NCI-H2107 treated with DMSO at 0.1 percent for 48 hours (cell line): ENCODE measurements at regions not wholly inside any gene's neighbourhood (a gene's known extent, or its start where the extent isn't known, plus 50 kb on each side); places are given as distances from the start of the nearest gene placed in this dataset.

ENCODE experiments used
- DNase-seq: peaks from one replicate; lab custom pipeline; 2025; ENCODE audit not compliant: unreplicated experiment; lab: John Stamatoyannopoulos, UW

DNA sequence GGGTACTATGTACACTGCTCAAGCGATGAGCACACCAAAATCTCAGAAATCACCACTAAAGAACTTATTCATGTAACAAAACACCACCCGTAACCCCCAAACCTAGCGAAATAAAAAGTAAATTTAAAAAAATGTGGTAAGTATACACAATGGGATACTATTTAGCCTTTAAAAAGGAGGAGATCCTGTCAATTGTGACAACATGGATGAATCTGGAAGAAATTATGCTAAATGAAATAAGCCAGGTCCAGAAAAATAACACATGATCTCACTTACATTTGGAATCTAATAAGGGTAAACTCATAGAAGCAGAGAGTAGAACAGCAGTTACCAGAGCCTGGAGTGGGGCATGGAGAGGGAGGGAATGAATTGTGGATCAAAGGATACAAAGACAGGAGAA lies 98.5 kb upstream of the SPATS2L start:
- no peak for DNase-seq

DNA sequence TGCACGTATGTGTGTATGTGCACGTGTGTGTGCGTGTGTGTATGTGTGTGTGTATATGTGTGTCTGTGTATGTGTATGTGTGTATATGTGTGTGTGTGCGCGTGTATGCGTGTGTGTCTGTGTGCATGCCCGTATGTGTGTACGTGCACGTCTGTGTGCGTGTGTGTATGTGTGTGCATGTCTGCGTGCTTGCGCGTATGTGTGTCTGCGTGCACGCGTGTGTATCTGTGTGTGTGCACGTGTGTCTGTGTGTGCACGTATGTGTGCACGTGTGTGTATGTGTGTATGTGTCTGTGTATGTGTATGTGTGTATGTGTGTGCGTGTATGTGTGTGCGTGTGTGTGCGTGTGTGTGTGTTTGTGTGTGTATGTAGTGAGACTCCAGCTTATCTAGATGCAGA lies 97.5 kb upstream of the SPATS2L start:
- DNase-seq, result no peak

DNA sequence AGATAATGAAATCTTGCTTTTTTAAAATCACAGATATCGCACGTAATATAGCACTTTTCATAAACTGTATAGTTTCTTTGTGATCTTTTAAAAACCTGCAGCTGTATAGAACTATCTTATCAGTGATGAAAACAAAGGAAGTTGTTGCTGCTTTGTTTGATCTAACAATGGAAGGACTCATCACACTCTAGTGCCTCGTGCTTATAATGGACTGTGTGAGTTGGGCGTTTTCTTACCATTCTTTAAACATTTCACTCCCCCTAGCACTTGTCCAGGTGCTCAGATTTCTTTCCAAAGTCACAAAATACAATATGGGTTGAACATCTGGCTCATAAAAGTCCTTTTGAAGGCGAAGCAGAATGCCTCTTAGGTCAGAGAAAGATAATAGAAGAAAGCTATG lies 94.8 kb upstream of the SPATS2L start:
- no peak for DNase-seq

DNA sequence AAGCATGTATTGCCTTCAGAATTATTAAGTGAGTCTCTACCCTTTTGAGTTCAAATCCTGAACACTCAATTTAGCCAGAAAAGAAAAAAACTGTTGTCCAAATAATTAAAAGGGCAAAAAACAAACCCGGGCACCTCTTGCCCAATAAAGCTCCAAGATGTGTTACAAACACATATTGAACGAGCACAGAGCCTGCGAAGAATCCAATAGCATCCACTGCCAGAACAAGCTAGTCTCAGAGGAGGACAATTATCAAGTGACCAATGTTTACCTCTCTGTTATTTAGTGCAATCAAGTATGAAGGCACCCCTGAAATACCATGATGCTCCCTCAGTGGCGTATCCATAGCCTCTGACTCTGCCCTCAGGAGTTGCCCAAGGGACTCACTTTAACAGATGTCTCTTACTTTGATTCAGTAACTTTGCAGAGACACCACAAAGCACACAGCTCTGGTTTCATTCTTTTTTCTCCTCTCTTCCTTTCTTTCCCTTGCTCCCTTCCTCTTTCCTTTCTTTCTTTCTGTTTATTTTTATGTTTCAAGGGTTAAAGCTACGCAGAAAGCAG lies 93.5 kb upstream of the SPATS2L start:
- no peak for DNase-seq

DNA sequence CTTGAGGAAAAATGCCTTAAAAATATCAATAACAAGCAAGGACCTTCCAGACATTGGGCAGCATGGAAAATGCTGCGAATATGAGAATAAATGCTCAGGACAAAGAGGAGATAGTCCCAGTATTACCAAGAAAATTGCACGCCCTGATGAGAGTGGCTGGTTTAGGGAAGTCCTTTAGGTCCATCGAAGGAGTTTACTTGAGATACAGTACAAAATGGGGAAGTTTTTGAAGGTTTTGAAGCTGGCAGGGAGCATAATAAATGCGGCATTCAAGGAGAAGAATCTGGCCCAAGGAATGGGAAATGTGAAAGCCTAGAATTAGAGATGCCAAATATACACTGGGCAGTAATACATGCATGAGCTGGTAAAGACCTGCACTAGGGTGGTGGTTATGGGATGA lies 90.2 kb upstream of the SPATS2L start:
- no peak for DNase-seq

DNA sequence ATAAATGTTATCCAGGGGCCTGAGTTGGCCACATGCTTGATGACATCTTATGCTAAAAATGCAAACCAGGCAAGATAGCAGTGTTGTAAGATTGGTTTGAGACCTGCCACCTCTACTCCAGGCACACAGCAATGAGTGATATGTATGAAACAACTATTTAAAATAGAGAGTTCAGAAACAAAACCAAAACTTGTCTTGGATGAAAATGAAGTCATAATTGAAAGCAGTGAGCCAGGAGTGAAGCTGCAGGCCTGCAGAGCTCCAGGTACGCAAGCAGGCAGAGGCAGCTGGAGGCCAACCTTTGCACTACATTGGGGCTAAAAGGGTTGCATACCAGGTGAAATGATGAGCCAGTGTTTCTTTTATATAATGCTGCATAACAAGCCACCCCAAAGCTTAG lies 89.2 kb upstream of the SPATS2L start:
- DNase-seq, result no peak

DNA sequence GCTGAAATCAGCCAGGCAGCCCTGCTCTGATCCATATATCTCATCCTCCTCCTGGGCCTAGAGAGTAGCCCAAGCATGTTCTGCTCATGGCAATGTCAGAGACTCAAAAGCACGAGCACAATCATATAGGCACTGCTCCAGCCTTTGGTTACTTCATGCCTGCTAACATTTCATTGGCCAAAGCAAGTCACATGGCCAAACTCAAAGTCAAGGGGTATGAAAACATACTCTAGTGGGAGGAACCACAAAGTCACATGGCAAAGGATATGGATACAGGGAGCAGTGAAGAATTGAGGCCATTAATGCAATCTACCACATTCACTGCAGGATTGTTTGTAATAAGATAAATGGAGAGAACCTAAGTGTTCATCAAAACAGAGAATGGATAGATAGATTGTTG lies 87.8 kb upstream of the SPATS2L start:
- DNase-seq, result no peak

DNA sequence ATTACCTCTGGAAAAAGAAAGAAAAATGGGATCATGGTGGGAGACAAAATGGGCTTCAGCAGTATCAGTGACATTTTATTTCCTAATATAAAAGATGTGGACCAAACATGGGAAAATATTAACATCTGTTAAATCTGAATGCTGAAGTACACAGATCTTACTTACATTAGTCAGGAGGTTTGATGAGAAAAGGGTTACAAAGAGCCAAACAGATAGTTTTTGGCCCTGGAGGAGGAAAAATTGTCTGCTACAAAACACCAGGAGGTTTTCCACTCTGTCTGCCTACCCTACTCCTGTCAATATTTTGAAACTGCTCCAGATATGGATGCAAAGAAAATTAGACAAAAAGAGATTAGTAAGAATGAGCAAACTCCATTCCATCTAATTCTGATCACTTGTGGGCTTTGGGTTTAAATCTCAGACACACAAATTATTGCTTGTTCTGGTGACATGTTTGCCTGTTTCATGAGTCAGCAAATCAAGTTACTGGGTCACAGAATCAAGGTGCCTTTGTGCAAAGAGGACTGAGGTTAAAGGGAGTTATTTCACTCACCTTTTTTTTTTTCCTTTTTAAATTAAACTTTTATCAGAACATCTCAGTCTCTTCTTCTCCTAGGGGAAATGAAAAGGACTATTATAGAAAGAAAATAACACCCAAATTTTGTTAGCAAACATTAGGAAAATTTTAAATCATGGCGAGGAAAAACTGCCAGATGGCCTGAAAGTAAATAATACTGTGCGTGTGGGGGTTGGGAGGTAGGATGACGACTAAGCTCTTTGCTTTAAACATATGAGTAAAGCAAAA lies 87.0 kb upstream of the SPATS2L start:
- no peak for DNase-seq

DNA sequence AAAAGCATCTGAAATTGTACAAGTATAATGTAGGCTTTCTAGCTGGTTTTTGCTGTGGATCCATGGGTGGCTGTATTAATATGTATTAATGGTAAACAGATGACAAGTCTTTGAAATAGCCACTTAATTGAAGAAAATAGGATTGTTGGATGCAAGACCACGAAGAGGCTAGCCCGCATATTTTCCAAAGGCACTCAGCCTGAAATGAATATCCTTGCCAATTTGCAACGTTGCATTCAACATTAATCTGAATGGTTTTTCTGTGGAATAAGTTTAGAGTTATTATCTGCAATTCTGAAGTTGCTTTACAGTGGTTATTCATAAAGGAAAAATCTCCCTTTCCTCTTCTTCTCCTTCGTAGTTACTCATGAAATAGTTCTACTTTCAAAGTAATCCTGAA lies 86.2 kb upstream of the SPATS2L start:
- no peak for DNase-seq

DNA sequence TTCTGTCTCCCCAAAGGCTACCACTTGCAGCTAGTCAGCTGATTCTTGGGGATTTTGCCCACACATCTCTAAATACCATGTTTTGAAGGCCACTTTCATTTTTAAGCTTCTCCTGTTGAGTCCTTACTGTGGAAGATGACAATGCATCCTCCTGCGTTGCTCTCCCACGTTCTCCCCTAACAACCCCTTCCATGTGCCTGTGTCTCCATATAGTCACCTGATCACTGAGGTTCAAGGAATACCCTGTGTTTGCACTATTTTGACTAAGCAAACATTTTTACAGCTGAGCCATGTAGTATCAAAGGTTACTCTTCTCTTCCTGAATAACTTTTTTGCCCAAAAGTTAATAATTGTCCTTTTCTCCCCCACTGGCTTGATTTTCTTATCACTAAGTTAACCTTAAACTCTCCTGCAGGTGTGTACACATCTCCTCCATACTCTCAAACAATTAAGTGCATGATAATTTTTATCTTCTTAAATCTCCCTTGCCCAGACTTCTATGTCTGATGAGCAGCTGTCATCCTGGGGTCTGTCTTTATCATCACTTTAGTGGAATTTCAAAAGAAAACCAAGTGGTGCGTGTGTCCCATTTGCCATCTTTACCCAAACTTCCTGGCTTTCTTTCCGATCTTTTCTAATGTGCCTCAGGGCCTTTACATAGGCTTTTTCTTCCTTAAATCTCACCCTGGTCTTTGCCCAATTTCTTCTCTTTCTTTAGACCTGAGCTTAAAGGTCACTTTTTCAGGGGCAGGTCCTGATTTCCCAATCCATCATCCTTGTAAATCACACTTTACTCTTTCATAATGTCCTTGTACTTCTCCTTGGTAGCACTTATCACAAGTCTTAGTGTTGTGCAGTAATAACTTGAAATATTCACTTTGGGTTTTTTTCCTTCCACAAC lies 85.2 kb upstream of the SPATS2L start:
- no peak for DNase-seq

DNA sequence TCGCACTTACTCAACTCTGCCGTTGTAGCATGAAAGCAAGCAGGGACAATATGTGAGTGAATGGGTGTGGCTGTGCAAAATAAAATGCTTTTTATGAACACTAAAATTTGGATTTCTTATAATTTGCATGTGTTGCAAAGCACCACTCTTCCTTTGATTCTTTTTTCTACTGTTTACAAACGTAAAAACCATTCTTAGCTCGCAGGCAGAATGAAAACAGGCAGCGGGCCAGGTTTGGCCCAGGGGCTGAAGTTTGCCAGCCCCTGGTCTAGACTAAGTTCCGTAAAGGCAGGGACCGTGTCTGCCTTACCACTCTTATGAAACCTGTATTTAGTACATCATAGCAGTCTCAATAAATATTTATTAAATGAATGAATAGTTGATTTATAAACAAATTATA lies 83.7 kb upstream of the SPATS2L start:
- no peak for DNase-seq

DNA sequence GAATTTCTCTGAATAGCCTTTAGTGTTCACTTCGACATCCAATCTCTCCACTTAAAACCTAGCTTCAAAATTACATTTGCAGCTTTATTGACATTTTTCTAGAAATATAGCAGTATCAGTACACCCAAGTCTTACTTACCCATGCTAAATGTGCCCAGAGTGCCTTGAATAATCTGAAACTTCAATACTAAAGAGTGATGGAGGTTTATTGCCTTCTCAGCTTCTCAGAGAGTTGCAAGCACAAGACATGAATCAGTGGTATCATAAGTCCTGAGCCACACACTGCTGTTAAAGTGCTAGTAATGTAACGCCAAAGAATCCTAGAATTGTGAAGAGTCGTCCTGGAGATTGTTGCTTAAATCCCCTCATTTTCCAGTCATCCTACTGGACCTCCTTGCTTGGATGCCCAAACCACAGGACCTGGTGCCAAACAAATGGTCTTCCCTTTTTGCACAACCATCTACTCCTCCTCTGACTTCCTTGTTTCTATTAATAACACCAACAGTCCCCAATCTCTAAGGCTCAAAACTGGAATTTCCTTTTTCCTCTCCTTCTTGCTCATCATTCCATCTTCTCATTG lies 83.2 kb upstream of the SPATS2L start:
- DNase-seq, result no peak

DNA sequence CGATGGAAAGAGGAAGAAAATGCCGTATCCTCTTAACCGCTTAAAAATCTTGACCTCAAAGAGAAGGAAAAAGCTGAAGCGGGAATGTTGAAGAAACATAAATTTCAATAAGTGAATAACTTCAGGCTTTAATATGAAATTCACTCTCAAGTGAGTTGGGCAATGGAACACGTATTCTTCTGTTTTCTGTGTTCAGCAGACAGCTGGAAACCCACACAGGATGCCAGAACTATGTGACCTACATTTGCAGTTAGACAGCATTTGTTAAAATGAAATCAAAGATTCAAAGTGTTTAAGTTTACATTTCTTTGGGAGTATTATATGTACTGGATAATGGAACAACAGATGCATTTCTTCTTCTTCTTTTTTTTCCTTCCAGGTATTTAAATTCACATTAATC lies 80.5 kb upstream of the SPATS2L start:
- no peak for DNase-seq

DNA sequence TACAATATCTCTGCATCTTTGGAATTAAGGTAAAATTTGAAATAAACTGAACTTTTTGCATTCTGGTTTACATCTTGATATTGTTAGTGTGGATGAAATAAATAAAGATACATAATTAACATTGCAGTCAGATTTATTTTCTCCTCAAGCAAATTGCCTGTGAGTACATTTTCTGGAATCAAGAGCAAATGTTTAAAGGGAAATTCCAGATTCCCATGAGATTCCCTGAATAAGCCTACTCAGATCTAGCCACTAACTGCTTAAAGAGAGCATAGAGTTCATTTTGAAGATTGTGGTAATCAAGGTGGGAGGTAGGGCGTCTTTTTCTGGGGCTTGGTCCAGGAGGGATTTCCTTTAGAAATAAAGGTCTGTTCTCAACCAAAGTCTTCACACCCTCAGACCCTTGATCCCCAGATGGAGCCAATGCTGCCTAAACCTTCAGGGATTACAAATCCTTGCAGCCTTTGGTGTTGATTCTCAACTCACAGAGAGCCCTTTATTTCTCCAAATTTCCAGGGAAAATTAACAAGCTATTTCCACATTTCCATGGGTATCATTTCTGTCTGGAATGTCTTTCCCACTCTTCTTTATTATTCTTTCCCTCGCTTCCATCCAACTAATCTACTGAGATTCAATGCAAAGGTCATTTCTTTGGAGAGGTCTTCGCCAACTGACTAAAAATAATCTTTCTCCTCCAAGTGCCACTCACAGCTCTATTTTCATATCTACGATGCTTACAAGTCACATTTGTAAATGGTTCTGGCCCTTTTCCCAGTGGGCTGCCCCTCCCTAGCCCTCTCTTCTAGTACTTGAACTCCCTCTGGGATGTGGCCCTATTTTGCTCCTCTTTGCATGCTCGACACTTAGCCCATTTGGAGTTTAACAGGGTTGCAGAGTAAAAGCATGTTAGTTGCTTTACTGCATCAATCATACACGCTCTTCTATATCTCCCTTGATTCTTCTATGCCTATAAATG lies 79.8 kb upstream of the SPATS2L start:
- DNase-seq, result no peak

DNA sequence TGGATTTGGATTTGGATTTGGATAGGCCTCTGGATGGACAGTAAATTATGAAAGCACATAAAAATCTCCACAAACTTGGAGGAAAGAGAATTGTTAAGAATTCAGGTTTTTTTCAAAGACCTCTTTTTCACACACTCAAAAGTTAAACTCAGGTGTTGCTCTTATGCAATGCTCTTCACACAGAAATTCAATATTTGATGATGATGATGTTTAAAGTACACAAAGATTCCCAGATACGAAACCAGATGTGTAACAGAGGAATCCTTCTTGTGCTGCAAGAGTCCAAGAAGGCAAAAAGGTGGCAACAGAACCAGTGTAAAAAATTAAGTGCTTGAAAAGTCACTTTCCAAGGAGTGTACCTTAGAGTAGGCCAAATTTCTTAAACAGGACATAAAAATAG lies 75.8 kb upstream of the SPATS2L start:
- no peak for DNase-seq

DNA sequence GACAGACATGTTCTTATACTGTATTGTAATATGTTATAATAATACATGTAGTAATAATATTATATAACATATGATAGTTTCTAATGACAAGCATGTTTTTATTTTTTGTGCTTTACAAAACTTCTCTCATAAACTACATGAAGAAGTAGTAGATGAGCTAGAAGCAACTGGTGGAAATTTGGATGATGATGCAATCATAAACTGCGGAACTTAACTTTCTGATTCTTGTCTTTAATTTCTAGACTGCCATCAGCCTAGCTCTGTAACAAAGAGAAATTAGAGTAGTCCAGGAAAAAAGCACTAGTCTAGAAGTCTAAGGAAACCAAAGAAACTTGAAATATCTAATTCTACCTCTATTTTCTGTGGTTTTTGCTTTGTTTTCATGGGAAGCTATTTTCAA lies 71.0 kb upstream of the SPATS2L start:
- DNase-seq, result no peak

DNA sequence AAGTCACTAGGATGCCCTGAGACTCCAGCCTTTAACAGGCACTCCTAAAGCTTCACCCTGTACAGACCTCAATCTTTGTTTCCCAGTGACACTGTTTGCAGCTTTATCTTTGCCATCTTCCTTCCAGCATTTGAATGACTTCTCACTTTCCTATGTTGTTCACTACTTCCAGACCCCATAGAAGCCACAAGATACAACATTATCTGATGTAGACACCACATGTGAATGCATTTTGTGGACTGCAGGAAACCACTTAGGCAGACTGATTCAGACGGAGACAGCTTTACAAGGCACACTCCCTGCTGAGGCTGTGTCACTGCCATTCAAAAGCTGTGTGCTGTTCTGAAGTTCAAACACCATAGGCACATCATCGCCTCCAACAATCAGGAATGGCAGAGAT lies 67.3 kb upstream of the SPATS2L start:
- no peak for DNase-seq

DNA sequence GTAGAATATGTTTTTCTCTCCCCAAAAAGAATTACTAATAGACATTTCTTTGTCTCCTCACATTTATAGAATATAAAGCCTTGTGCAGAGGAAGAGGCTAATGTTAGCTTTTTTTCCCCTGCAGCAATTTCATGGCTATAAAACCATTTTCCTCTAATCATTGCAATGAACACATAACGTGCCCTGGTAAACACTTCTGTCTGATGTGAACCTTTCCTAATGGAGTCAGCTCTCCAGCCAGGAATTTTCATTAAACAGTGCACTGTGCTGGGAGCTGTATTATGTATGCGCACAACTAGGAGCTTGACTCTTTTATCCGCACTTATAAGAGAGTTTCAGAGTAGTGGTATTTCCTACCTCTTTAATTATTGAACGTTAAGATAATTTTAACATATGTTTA lies 63.9 kb upstream of the SPATS2L start:
- no peak for DNase-seq

DNA sequence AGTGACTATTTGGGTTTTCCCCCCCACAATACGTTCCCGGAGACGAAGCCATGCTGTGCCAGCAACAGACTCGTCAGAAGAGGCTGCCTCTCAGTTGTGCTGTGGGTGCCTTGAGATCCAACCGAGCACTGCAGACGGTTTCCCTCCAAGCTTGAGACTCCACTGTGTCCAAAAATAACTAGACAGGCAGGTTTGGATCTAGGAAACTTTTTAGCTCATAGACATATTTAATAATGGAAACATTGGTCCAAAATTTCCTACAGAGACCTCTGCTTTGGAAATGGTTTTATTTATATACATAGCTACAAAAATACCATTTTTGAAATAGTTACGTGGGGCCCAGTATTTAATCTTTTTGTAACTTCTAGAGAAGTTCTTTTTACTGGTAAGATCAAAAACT lies 63.1 kb upstream of the SPATS2L start:
- no peak for DNase-seq

DNA sequence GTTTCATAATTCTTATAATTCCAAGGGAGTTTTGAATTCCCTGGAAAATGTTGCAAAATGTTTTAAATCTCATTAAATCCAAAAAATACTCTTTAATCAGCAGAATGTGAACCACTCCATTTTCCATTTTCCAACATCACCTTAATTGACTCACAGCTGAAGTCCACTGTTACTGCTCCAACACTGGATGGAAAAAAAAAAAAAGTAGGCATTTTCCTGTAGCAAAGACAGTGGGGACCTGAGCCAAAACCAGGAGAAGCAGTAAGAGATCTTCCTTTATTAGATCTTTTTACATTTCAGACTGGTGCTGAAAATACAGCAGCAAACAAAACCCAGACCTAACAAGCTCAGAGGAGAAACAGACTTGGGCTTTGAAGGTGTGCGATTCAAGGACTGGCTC lies 62.4 kb upstream of the SPATS2L start:
- DNase-seq, result no peak

DNA sequence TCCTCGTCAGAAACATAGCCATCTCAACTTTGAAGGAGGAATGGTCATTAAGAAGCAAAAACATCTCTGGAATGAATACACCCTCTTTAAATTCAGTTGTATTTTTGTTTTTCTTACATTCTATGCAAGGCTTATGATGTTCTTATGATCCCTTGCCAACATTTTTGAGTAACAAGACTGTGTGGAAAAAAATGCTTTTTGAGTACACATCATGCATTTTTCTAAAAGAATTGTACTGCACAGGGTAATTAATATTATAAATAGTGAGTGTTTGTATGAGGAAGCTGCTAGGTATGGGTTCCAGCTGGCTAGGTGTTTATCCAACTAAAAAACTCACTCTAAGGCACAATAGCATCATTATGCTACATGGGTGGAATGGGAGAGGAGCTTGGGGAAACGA lies 59.0 kb upstream of the SPATS2L start:
- no peak for DNase-seq
